ENCODE measurements at regions not wholly inside any gene's neighbourhood (a gene's known extent, or its start where the extent isn't known, plus 50 kb on each side); places are given as distances from the start of the nearest gene placed in this dataset.

GRCh38 chr5:103847060-103847459 is 284.5 kb upstream of the NUDT12 start:
- no peaks in the 10 kb centered on the region for H3K9me3 ChIP-seq (ENCODE audit: low read depth)
- DNase-seq (ENCODE audit: low read depth in 1 of 2, low spot score in 1 of 2): no peak
- H3K36me3 ChIP-seq: no peaks in the 10 kb centered on the region
- H3K4me1 ChIP-seq (ENCODE audit: low read depth): no peaks in the 10 kb centered on the region
- H3K4me3 ChIP-seq: no peak overlapping the region
- TF ChIP-seq CTCF (IDR thresholded peaks at IDR 0.05; ENCODE audit: low read depth, low read length): no peak
- no peak overlapping the region for H3K27ac ChIP-seq
- no peaks in the 10 kb centered on the region for H3K27me3 ChIP-seq

- no peak overlapping the region for H3K27ac ChIP-seq
- H3K9me3 ChIP-seq (ENCODE audit: low read depth): no peaks in the 10 kb centered on the region
- no peak overlapping the region for H3K4me3 ChIP-seq
- no peak for DNase-seq (ENCODE audit: low read depth in 1 of 2, low spot score in 1 of 2)
- H3K27me3 ChIP-seq: no peaks in the 10 kb centered on the region
- no peaks in the 10 kb centered on the region for H3K4me1 ChIP-seq (ENCODE audit: low read depth)
- no peaks in the 10 kb centered on the region for H3K36me3 ChIP-seq
- no peak for TF ChIP-seq CTCF (IDR thresholded peaks at IDR 0.05; ENCODE audit: low read depth, low read length)
Observed at GRCh38 chr5:103842936-103843335, 280.3 kb upstream of the NUDT12 start.

- no peak for TF ChIP-seq CTCF (IDR thresholded peaks at IDR 0.05; ENCODE audit: low read depth, low read length)
- Histone ChIP-seq H3K27me3 (no peaks in the 10 kb centered on the region), H3K36me3 (no peaks in the 10 kb centered on the region), H3K27ac (no peak overlapping the region), H3K4me1 (ENCODE audit: low read depth) (no peaks in the 10 kb centered on the region), H3K9me3 (ENCODE audit: low read depth) (no peaks in the 10 kb centered on the region), H3K4me3 (no peak overlapping the region)
- DNase-seq (ENCODE audit: low read depth in 1 of 2, low spot score in 1 of 2): no peak
Observed at GRCh38 chr5:103840600-103840999, 278.0 kb upstream of the NUDT12 start.

- no peaks in the 10 kb centered on the region for H3K36me3 ChIP-seq
- H3K4me3 ChIP-seq: no peak overlapping the region
- no peak for TF ChIP-seq CTCF (IDR thresholded peaks at IDR 0.05; ENCODE audit: low read depth, low read length)
- H3K4me1 ChIP-seq (ENCODE audit: low read depth): no peaks in the 10 kb centered on the region
- no peaks in the 10 kb centered on the region for H3K9me3 ChIP-seq (ENCODE audit: low read depth)
- DNase-seq (ENCODE audit: low read depth in 1 of 2, low spot score in 1 of 2): no peak
- H3K27me3 ChIP-seq: no peaks in the 10 kb centered on the region
- H3K27ac ChIP-seq: no peak overlapping the region
Observed at GRCh38 chr5:103834216-103834615, 271.6 kb upstream of the NUDT12 start.

GRCh38 chr5:103829585-103829984 is 267.0 kb upstream of the NUDT12 start:
- no peaks in the 10 kb centered on the region for H3K4me1 ChIP-seq (ENCODE audit: low read depth)
- H3K9me3 ChIP-seq (ENCODE audit: low read depth): no peaks in the 10 kb centered on the region
- H3K36me3 ChIP-seq: no peaks in the 10 kb centered on the region
- DNase-seq (ENCODE audit: low read depth in 1 of 2, low spot score in 1 of 2): peak in 1 of 2 donors; percentile 25
- TF ChIP-seq CTCF (IDR thresholded peaks at IDR 0.05; ENCODE audit: low read depth, low read length): peak; percentile 15
- no peak overlapping the region for H3K4me3 ChIP-seq
- no peak overlapping the region for H3K27ac ChIP-seq
- H3K27me3 ChIP-seq: no peaks in the 10 kb centered on the region

- Histone ChIP-seq H3K4me1 (ENCODE audit: low read depth) (no peaks in the 10 kb centered on the region), H3K27me3 (no peaks in the 10 kb centered on the region), H3K27ac (no peak overlapping the region), H3K36me3 (no peaks in the 10 kb centered on the region), H3K9me3 (ENCODE audit: low read depth) (no peaks in the 10 kb centered on the region), H3K4me3 (no peak overlapping the region)
- no peak for DNase-seq (ENCODE audit: low read depth in 1 of 2, low spot score in 1 of 2)
- no peak for TF ChIP-seq CTCF (IDR thresholded peaks at IDR 0.05; ENCODE audit: low read depth, low read length)
Observed at GRCh38 chr5:103827976-103828375, 265.4 kb upstream of the NUDT12 start.
